Mesenchymal stem cell (in vitro differentiated cells and primary cell): ENCODE measurements at regions not wholly inside any gene's neighbourhood (a gene's known extent, or its start where the extent isn't known, plus 50 kb on each side); places are given as distances from the start of the nearest gene placed in this dataset.

ENCODE experiments used
- DNase-seq: peaks from one replicate; pipeline ENCODE4 v3.0.0-alpha.2; 2013
- H2AFZ ChIP-seq: one replicate; pipeline ENCODE4 v1.6.1; 2013; ENCODE audit warnings: low read depth, mild to moderate bottlenecking, control low read depth, inconsistent platforms, low read length, moderate library complexity
- H2AK5ac ChIP-seq: 2 replicates; pipeline ENCODE4 v1.6.1; 2013; ENCODE audit warnings: low read length, moderate library complexity, mild to moderate bottlenecking, inconsistent platforms; ENCODE audit not compliant: severe bottlenecking
- H2BK120ac ChIP-seq: one replicate; pipeline ENCODE4 v1.6.1; 2013; ENCODE audit warnings: low read depth, mild to moderate bottlenecking, inconsistent platforms, low read length, moderate library complexity
- H2BK12ac ChIP-seq, 2 experiments: one replicate each; pipeline ENCODE4 v1.6.1; 2013; ENCODE audit warnings: inconsistent platforms in 2 of 2, low read length in 2 of 2, mild to moderate bottlenecking in 2 of 2, moderate library complexity in 2 of 2, control low read depth in 1 of 2
- H2BK15ac ChIP-seq: one replicate; pipeline ENCODE4 v1.6.1; 2013; ENCODE audit warnings: mild to moderate bottlenecking, low read depth, inconsistent platforms; ENCODE audit not compliant: poor library complexity, severe bottlenecking
- H2BK5ac ChIP-seq: 2 replicates; pipeline ENCODE4 v1.6.1; 2013; ENCODE audit warnings: low read depth, mild to moderate bottlenecking, low read length, control low read depth, inconsistent platforms; ENCODE audit not compliant: poor library complexity, severe bottlenecking
- H3K14ac ChIP-seq, 2 experiments: one replicate each; pipeline ENCODE4 v1.6.1; 2013; ENCODE audit warnings: inconsistent platforms in 2 of 2, low read length in 2 of 2, control low read depth in 1 of 2, mild to moderate bottlenecking in 1 of 2, moderate library complexity in 1 of 2
- H3K18ac ChIP-seq, 2 experiments: one replicate each; pipeline ENCODE4 v1.6.1; 2013; ENCODE audit warnings: inconsistent platforms in 2 of 2, low read length in 2 of 2, control low read depth in 1 of 2, low read depth in 1 of 2, mild to moderate bottlenecking in 1 of 2
- H3K23ac ChIP-seq, 2 experiments: one replicate each; pipeline ENCODE4 v1.6.1; 2013; ENCODE audit warnings: inconsistent platforms in 2 of 2, low read length in 2 of 2, mild to moderate bottlenecking in 2 of 2, moderate library complexity in 2 of 2, control low read depth in 1 of 2
- H3K27ac ChIP-seq: 2 replicates; pipeline ENCODE4 v1.5.1; 2013; ENCODE audit warnings: mild to moderate bottlenecking, moderate library complexity, low read length, control low read depth, inconsistent platforms; ENCODE audit not compliant: poor library complexity, severe bottlenecking
- H3K27me3 ChIP-seq, 2 experiments: 2 replicates each; pipeline versions ENCODE4 v1.6.1 to v1.7.0; 2013; ENCODE audit warnings: low read length in 2 of 2, mild to moderate bottlenecking in 2 of 2, moderate library complexity in 2 of 2, control low read depth in 1 of 2, inconsistent platforms in 1 of 2; ENCODE audit not compliant: control insufficient read depth in 1 of 2, insufficient read depth in 1 of 2
- H3K36me3 ChIP-seq, 2 experiments: 2 replicates each; pipeline versions ENCODE4 v1.6.1 to v1.7.0; 2013; ENCODE audit warnings: low read length in 2 of 2, control low read depth in 1 of 2, inconsistent platforms in 1 of 2, low read depth in 1 of 2, mild to moderate bottlenecking in 1 of 2; ENCODE audit not compliant: insufficient read depth in 2 of 2, control insufficient read depth in 1 of 2
- H3K4ac ChIP-seq, 2 experiments: one replicate each; pipeline ENCODE4 v1.6.1; 2013; ENCODE audit warnings: inconsistent platforms in 2 of 2, low read length in 2 of 2, mild to moderate bottlenecking in 2 of 2, moderate library complexity in 2 of 2, control low read depth in 1 of 2, low read depth in 1 of 2
- H3K4me1 ChIP-seq: 2 replicates; pipeline ENCODE4 v1.6.1; 2013; ENCODE audit warnings: low read depth, low read length, control low read depth; ENCODE audit not compliant: control insufficient read depth, insufficient read depth
- H3K4me2 ChIP-seq: 2 replicates; pipeline ENCODE4 v1.6.1; 2013; ENCODE audit warnings: low read length, mild to moderate bottlenecking, inconsistent platforms; ENCODE audit not compliant: poor library complexity, severe bottlenecking
- H3K4me3 ChIP-seq, 2 experiments: 2 replicates each; pipeline versions ENCODE4 v1.5.1 to v1.7.0; 2013; ENCODE audit warnings: low read length in 2 of 2, mild to moderate bottlenecking in 2 of 2, control low read depth in 1 of 2, low read depth in 1 of 2; ENCODE audit not compliant: insufficient read depth in 1 of 2
- H3K79me1 ChIP-seq: replicated peaks from 2 replicates; pipeline ENCODE4 v1.6.1; 2013; ENCODE audit warnings: mild to moderate bottlenecking, control low read depth, low read length, inconsistent platforms; ENCODE audit not compliant: poor library complexity, severe bottlenecking
- H3K9ac ChIP-seq: 2 replicates; pipeline ENCODE4 v1.7.0; 2013; ENCODE audit warnings: mild to moderate bottlenecking, low read length, moderate library complexity
- H3K9me3 ChIP-seq: 2 replicates; pipeline ENCODE4 v1.7.0; 2013; ENCODE audit warnings: mild to moderate bottlenecking, low read length; ENCODE audit not compliant: control insufficient read depth
- H4K8ac ChIP-seq: one replicate; pipeline ENCODE4 v1.6.1; 2013; ENCODE audit warnings: inconsistent platforms, mild to moderate bottlenecking, low read length, moderate library complexity
- H4K91ac ChIP-seq: one replicate; pipeline ENCODE4 v1.6.1; 2013; ENCODE audit warnings: mild to moderate bottlenecking, low read length, inconsistent platforms
- WGBS: methylation state at CpG from one replicate; pipeline ENCODE4 v1.1.7; 2013; ENCODE audit warnings: mixed read lengths; 5-methylcytosine and 5-hydroxymethylcytosine counted together

DNA sequence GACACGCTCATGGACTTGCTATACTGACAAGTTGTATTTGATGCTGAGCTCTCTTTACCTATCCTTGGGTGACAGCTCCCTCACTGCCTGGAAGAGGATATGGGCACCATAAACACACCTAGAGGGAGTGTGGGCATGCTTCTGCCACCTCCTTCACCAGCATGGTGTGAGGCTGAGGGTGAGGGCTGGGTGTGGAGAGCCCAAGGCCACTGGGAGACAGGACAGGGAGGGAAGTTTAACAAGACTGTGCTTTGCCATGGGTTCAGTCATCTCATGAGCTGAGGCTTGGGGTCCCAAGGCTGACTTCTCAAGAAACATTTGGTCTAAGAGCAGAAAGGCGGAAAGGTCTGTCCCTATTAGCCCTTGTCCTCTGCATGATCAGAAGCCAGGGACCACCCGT lies 93.6 kb upstream of the ANKRD55 start:
- Histone ChIP-seq H3K4me1 (peaks cover 10% of the 10 kb centered on the region), H3K23ac (no peak overlapping the region), H4K91ac (peak overlapping the region; percentile 84), H3K4me3 (no peak overlapping the region), H3K27ac (no peak overlapping the region), H3K18ac (peak overlapping the region; percentile 7 to 9), H2BK120ac (no peak overlapping the region), H3K79me1 (no peaks in the 10 kb centered on the region), H2AK5ac (peak overlapping the region; percentile 0), H4K8ac (peak overlapping the region; percentile 33), H3K9ac (no peak overlapping the region), H3K14ac (peak overlapping the region in 1 of 2 experiments; percentile 1), H3K27me3 (no peaks in the 10 kb centered on the region), H3K4me2 (no peak overlapping the region), H3K9me3 (no peaks in the 10 kb centered on the region), H2AFZ (no peak overlapping the region), H3K36me3 (no peaks in the 10 kb centered on the region), H2BK12ac (peak overlapping the region; percentile 7 to 65), H3K4ac (peak overlapping the region in 1 of 2 experiments; percentile 5), H2BK5ac (no peak overlapping the region), H2BK15ac (no peak overlapping the region)
- 89% methylated on average over 3 of the region's 3 CpGs for WGBS
- DNase-seq = no peak

DNA sequence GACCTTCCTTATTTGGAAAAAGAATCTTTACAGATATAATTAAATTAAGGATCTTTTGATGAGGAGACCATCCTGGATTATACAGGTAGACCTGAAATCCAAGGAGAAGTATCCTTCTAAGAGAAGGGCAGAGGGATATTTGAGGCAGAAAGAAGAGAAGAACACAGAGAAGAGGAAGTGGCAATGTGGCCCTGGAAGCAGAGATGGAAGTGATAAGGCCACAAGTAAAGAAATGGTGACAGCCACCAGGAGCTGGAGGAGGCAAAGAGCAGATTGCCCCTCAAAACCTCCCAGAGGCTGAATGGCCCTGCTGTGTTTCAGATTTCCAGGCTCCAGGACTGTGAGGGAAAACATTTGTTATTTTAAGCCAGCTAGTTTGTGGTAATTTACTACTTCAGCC lies 93.0 kb upstream of the ANKRD55 start:
- Histone ChIP-seq H4K91ac (no peak overlapping the region), H2AFZ (no peak overlapping the region), H2BK5ac (no peak overlapping the region), H3K23ac (no peak overlapping the region), H3K4me1 (peaks cover 10% of the 10 kb centered on the region), H3K36me3 (no peaks in the 10 kb centered on the region), H3K27ac (no peak overlapping the region), H3K4me2 (no peak overlapping the region), H3K9ac (no peak overlapping the region), H3K18ac (peak overlapping the region in 1 of 2 experiments; percentile 11), H2AK5ac (no peak overlapping the region), H2BK15ac (no peak overlapping the region), H2BK120ac (no peak overlapping the region), H3K9me3 (no peaks in the 10 kb centered on the region), H3K79me1 (no peaks in the 10 kb centered on the region), H3K4me3 (no peak overlapping the region), H2BK12ac (no peak overlapping the region), H3K27me3 (no peaks in the 10 kb centered on the region), H4K8ac (no peak overlapping the region), H3K4ac (peak overlapping the region in 1 of 2 experiments; percentile 86), H3K14ac (no peak overlapping the region)
- no peak for DNase-seq

DNA sequence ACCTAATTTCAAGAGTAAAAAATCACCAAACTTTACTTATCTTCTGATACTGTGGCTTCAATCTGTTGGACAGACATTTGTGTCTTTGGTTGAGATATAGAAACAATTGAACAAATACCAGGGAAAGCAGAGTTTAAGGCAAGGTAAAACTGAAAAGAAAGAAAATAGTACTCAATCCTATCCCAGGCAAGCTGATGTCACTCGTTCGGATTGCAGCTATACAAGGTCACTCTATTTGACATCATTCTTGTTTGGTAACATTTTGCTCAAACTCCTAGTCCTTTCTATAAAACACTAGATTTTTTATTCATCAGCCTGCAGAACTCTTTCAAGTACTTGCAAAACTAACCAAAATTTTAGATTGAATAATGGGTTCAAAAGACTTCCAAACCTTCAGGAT lies 91.9 kb upstream of the ANKRD55 start:
- Histone ChIP-seq H3K14ac (no peak overlapping the region), H2AFZ (no peak overlapping the region), H3K9me3 (no peaks in the 10 kb centered on the region), H2BK12ac (no peak overlapping the region), H3K9ac (no peak overlapping the region), H2AK5ac (no peak overlapping the region), H2BK15ac (no peak overlapping the region), H3K4me2 (no peak overlapping the region), H3K4me3 (no peak overlapping the region), H3K79me1 (no peaks in the 10 kb centered on the region), H3K18ac (no peak overlapping the region), H4K8ac (no peak overlapping the region), H2BK5ac (no peak overlapping the region), H3K4me1 (peaks cover 10% of the 10 kb centered on the region), H3K4ac (no peak overlapping the region), H4K91ac (no peak overlapping the region), H3K23ac (no peak overlapping the region), H3K27me3 (no peaks in the 10 kb centered on the region), H3K27ac (no peak overlapping the region), H3K36me3 (no peaks in the 10 kb centered on the region), H2BK120ac (no peak overlapping the region)
- no peak for DNase-seq
- WGBS = 89% methylated on average over 2 of the region's 2 CpGs

DNA sequence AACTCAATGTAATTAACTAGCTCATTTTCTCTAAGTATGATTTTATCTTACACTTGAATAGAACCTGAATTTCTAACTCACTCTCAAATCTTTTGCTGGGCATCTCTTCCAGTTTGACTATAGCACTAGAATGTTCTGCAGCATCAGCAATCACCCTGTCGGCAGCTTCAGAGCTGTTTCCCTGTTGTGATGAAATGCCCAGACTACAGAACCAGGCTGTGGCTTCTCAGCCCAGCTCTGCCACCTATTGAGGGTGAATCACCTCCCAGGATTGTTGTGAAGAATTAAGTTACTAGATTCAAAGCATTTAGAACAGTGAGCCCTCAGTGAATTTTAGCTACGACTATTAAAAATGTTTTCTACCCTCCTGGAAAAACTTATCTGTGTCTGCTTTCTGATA lies 90.4 kb upstream of the ANKRD55 start:
- H3K27me3 ChIP-seq = no peaks in the 10 kb centered on the region
- no peak overlapping the region for H4K91ac ChIP-seq
- peak overlapping the region; percentile 83 for H3K27ac ChIP-seq
- H2AFZ ChIP-seq = no peak overlapping the region
- WGBS = 36% methylated on average over 2 of the region's 2 CpGs
- H3K4me3 ChIP-seq = no peak overlapping the region
- H4K8ac ChIP-seq = no peak overlapping the region
- no peak overlapping the region for H3K23ac ChIP-seq
- H3K4me2 ChIP-seq = no peak overlapping the region
- H3K36me3 ChIP-seq = no peaks in the 10 kb centered on the region
- H2BK12ac ChIP-seq = peak overlapping the region in 1 of 2 experiments; percentile 72
- no peak overlapping the region for H2BK15ac ChIP-seq
- no peak overlapping the region for H3K4ac ChIP-seq
- no peaks in the 10 kb centered on the region for H3K9me3 ChIP-seq
- no peak overlapping the region for H3K9ac ChIP-seq
- H3K14ac ChIP-seq = no peak overlapping the region
- H3K4me1 ChIP-seq = peaks cover 12% of the 10 kb centered on the region
- H3K79me1 ChIP-seq = no peaks in the 10 kb centered on the region
- peak; percentile 77 for DNase-seq
- no peak overlapping the region for H2BK5ac ChIP-seq
- no peak overlapping the region for H2AK5ac ChIP-seq
- H2BK120ac ChIP-seq = no peak overlapping the region
- H3K18ac ChIP-seq = peak overlapping the region in 1 of 2 experiments; percentile 31
